GM23338 (cell line): ENCODE measurements at regions not wholly inside any gene's neighbourhood (a gene's known extent, or its start where the extent isn't known, plus 50 kb on each side); places are given as distances from the start of the nearest gene placed in this dataset.

Source experiments
- ATAC-seq: fragments of 200-7000 bp; cut with Tn5 transposase; 3 replicates; pipeline ENCODE4 v1.9.1; 2020
- DNase-seq: peaks from one replicate; pipeline ENCODE4 v3.0.0-alpha.2; 2015; ENCODE audit warnings: low spot score
- H2AFZ ChIP-seq: fragments of 200-600 bp; sonication (generic); 2 replicates; pipeline ENCODE4 v1.8.0; 2016; ENCODE audit warnings: antibody characterized with exemption, mild to moderate bottlenecking, moderate library complexity
- H3F3A ChIP-seq: fragments of 200-600 bp; sonication (generic); replicated peaks from 2 replicates; pipeline ENCODE4 v1.8.0; 2017; ENCODE audit warnings: antibody characterized with exemption, mixed run types, low read depth
- H3K27ac ChIP-seq: fragments of 200-600 bp; sonication (generic); 2 replicates; pipeline ENCODE4 v1.6.1; 2016; ENCODE audit warnings: low read depth
- H3K27me3 ChIP-seq: fragments of 200-600 bp; sonication (generic); 2 replicates; pipeline ENCODE4 v1.8.0; 2016; ENCODE audit warnings: mild to moderate bottlenecking, mixed run types, moderate library complexity; ENCODE audit not compliant: insufficient read depth
- H3K36me3 ChIP-seq: fragments of 200-600 bp; sonication (generic); 2 replicates; pipeline ENCODE4 v1.8.0; 2016; ENCODE audit warnings: mild to moderate bottlenecking; ENCODE audit not compliant: insufficient read depth
- H3K4me1 ChIP-seq: fragments of 200-600 bp; sonication (generic); 2 replicates; pipeline ENCODE4 v1.8.0; 2016; ENCODE audit warnings: mild to moderate bottlenecking, moderate library complexity; ENCODE audit not compliant: insufficient read depth
- H3K4me2 ChIP-seq: fragments of 200-600 bp; sonication (generic); 2 replicates; pipeline ENCODE4 v1.7.1; 2017; ENCODE audit warnings: mixed run types
- H3K4me3 ChIP-seq: fragments of 200-600 bp; sonication (generic); 2 replicates; pipeline ENCODE4 v1.6.1; 2016; ENCODE audit warnings: mixed run types
- H3K79me2 ChIP-seq: fragments of 200-600 bp; sonication (generic); replicated peaks from 2 replicates; pipeline ENCODE4 v1.8.0; 2017; ENCODE audit warnings: mild to moderate bottlenecking; ENCODE audit not compliant: insufficient read depth
- H3K9me2 ChIP-seq: fragments of 200-600 bp; sonication (generic); 2 replicates; pipeline ENCODE4 v1.8.0; 2017; ENCODE audit not compliant: insufficient read depth
- H4K20me1 ChIP-seq: fragments of 200-600 bp; sonication (generic); replicated peaks from 2 replicates; pipeline ENCODE4 v1.8.0; 2017; ENCODE audit warnings: mild to moderate bottlenecking; ENCODE audit not compliant: insufficient read depth
- H3K27ac Mint-ChIP-seq: 2 replicates; pipeline ENCODE4 v1.8.0; 2020; ENCODE audit warnings: inconsistent platforms, mild to moderate bottlenecking, moderate library complexity, mixed read lengths
- H3K27me3 Mint-ChIP-seq: 3 replicates; pipeline ENCODE4 v1.8.0; 2022; ENCODE audit warnings: low read depth, mild to moderate bottlenecking, moderate library complexity, mixed read lengths, inconsistent platforms; ENCODE audit not compliant: insufficient read depth, poor library complexity
- H3K36me3 Mint-ChIP-seq: 3 replicates; pipeline ENCODE4 v1.8.0; 2021; ENCODE audit warnings: low read depth, mild to moderate bottlenecking, inconsistent platforms, moderate library complexity, mixed read lengths
- H3K4me1 Mint-ChIP-seq: 3 replicates; pipeline ENCODE4 v1.8.0; 2020; ENCODE audit warnings: mild to moderate bottlenecking, inconsistent platforms, mixed read lengths
- H3K4me3 Mint-ChIP-seq: 3 replicates; pipeline ENCODE4 v1.8.0; 2021; ENCODE audit warnings: moderate library complexity, mild to moderate bottlenecking, inconsistent platforms, mixed read lengths
- H3K9me3 Mint-ChIP-seq: 3 replicates; pipeline ENCODE4 v1.8.0; 2020; ENCODE audit warnings: moderate library complexity, mild to moderate bottlenecking, inconsistent platforms, mixed read lengths
- CREB1 ChIP-seq: fragments of 250-450 bp; sonication (Bioruptor Pico); IDR thresholded peaks from 2 replicates; pipeline ENCODE4 v1.5.0; 2020; ENCODE audit warnings: low read depth, mild to moderate bottlenecking, moderate library complexity
- EZH2 ChIP-seq: fragments of 200-600 bp; sonication (generic); IDR thresholded peaks from one replicate; pipeline ENCODE4 v1.8.0; 2017; ENCODE audit warnings: antibody characterized with exemption, mild to moderate bottlenecking, low read depth; ENCODE audit not compliant: unreplicated experiment
- JUNB ChIP-seq: IDR thresholded peaks from one replicate; pipeline ENCODE4 v1.6.1; 2016; ENCODE audit warnings: antibody characterized with exemption; ENCODE audit not compliant: unreplicated experiment
- NANOG ChIP-seq: IDR thresholded peaks from 2 replicates; pipeline ENCODE4 v1.6.1; 2016; ENCODE audit warnings: antibody characterized with exemption, borderline replicate concordance
- REST ChIP-seq: IDR thresholded peaks from one replicate; pipeline ENCODE4 v1.6.1; 2018; ENCODE audit warnings: antibody characterized with exemption; ENCODE audit not compliant: unreplicated experiment
- STAT1 ChIP-seq: IDR thresholded peaks from one replicate; pipeline ENCODE4 v1.6.1; 2016; ENCODE audit warnings: antibody characterized with exemption; ENCODE audit not compliant: unreplicated experiment
- ZNF462 ChIP-seq: fragments of 250-450 bp; sonication (Bioruptor Pico); IDR thresholded peaks from 2 replicates; pipeline ENCODE4 v1.5.0; 2020; ENCODE audit warnings: mild to moderate bottlenecking, moderate library complexity

- TF ChIP-seq ZNF462 (CRISPR knock-in tag), result no peak
- TF ChIP-seq REST, result no peak
- TF ChIP-seq CREB1, result no peak
- TF ChIP-seq STAT1, result no peak
- TF ChIP-seq EZH2, result no peak
- TF ChIP-seq NANOG, result no peak
Measured at GRCh38 chr16:49003992-49004391, 277.6 kb downstream of the CBLN1 start (continued).

DNA sequence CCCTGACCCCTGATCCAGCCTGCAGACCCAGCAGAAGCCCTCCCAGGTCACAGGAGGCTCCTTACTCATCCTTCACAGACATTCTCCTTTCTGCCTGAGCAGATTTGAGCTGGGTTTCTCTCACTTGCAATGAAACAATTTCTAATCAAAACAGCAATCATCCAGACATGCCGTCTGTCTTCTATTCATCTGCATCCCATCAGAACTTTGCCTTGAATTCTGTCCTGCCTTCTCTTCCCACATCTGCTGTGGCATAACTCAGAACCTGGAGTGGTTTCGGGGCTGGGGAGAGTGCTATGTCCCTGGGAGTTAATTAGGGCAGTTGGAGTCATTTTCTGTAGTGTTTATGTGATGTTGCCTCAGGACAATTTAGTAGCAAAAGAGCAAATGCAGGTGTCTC is 278.6 kb downstream of the CBLN1 start:
- Mint-ChIP-seq H3K4me1 (peaks cover 13% of the 10 kb centered on the region), H3K9me3 (no peaks in the 10 kb centered on the region), H3K27me3 (peaks cover 2% of the 10 kb centered on the region), H3K27ac (no peak overlapping the region), H3K36me3 (no peaks in the 10 kb centered on the region), H3K4me3 (no peak overlapping the region)
- DNase-seq (no peak), ATAC-seq (no peak)
- Histone ChIP-seq H3K79me2 (no peaks in the 10 kb centered on the region), H3K4me2 (no peak overlapping the region), H3F3A (no peaks in the 10 kb centered on the region), H4K20me1 (no peaks in the 10 kb centered on the region), H3K36me3 (no peaks in the 10 kb centered on the region), H3K27ac (no peak overlapping the region), H3K4me1 (peaks cover 1% of the 10 kb centered on the region; the same call in 1 of the 2 replicates), H3K4me3 (no peak overlapping the region), H3K9me2 (peaks cover 3% of the 10 kb centered on the region; the same call in 1 of the 2 replicates), H2AFZ (no peak overlapping the region), H3K27me3 (no peaks in the 10 kb centered on the region)
- no peak for TF ChIP-seq NANOG
- no peak for TF ChIP-seq JUNB
- TF ChIP-seq STAT1, result no peak
